HG02840 (cell line): ENCODE measurements at regions not wholly inside any gene's neighbourhood (a gene's known extent, or its start where the extent isn't known, plus 50 kb on each side); places are given as distances from the start of the nearest gene placed in this dataset.

Experiments
- ATAC-seq: cut with Tn5 transposase; IDR thresholded peaks from one replicate; pipeline ENCODE4 v1.9.1; 2021; ENCODE audit warnings: mild to moderate bottlenecking, moderate library complexity, moderate number of reproducible peaks; ENCODE audit not compliant: unreplicated experiment, low FRiP score

- no peak for ATAC-seq
Observed at GRCh38 chr9:80885894-80886293, 803.5 kb downstream of the TLE1 start.

DNA sequence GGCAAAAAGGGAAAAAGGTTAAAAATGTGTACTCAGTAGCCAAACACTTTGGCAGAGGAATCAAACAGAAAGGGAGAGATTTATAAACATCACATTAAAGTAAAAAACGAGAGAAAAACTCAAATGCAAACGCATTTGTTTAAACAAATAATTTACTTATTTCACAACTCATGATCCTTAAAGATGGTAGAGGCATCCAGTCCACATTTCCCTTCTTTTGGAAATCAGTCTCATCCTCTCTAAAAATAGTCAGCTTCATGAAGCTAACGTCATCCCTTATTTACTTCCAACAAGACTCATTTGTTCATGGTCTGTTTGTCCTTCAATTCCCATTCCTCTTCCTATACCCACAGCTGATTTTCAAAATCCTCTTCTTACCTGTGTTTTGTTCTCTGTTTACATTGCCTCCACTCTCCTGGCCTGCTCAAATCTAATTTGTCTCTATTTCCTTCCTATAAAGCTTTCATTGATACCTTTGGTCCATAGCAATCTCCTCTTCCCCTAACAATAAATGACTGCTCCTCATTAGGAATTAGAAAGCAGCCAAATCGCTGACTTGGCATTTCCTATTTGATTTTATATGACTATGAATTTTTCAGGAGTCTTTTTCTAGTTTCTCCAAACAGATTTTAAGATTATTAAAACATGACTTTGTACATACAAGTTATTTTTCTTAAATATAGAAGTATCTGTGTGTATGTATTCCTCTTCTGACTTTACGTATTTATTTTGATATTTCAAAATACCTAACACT, 805.3 kb downstream of the TLE1 start:
- ATAC-seq: no peak

- ATAC-seq: no peak
Observed at GRCh38 chr9:80883426-80883825, 805.9 kb downstream of the TLE1 start.

- ATAC-seq: no peak
Observed at GRCh38 chr9:80881940-80882339, 807.4 kb downstream of the TLE1 start.

- no peak for ATAC-seq
Observed at GRCh38 chr9:80881320-80881719, 808.0 kb downstream of the TLE1 start.

DNA sequence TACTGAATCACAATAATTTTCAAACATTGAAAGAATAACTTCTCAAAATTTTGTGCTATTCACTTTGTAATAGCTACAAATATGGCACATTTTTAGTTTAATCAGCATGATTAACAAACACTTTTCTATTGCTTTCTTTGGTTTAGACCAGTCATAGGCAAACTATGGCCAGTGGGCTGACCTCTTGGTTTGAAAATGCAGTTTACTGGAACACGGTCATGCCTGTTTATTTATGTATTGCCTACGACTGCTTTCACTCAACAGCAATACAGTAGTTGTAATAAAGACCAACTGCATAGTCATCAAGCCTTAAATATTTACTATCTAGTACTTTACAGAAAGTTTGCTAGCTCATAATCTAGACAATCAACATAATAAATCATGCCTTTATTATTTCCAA, 810.8 kb downstream of the TLE1 start:
- ATAC-seq: no peak

DNA sequence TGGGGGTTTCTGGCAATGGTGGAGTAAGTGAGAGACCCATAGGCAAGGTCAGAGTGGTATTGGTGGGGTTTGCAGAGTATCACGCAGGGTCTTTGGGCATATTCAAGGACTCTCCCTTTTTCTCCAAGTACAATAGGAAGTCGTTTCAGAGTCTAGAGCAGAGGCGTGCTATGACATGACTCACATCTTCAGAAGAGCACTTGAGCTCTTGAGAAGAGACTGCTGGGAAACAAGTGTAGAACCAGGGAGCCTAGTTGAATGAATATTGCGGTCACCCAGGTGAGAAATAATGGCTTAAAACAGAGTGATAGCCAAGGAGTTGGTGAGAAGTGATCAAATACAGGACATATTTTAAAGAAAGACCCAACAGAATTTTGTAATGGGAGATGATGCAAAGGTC, 813.4 kb downstream of the TLE1 start:
- no peak for ATAC-seq

- no peak for ATAC-seq
Observed at GRCh38 chr9:80874276-80874675, 815.1 kb downstream of the TLE1 start.

GRCh38 chr9:80873861-80874260, 815.5 kb downstream of the TLE1 start:
- ATAC-seq: no peak

DNA sequence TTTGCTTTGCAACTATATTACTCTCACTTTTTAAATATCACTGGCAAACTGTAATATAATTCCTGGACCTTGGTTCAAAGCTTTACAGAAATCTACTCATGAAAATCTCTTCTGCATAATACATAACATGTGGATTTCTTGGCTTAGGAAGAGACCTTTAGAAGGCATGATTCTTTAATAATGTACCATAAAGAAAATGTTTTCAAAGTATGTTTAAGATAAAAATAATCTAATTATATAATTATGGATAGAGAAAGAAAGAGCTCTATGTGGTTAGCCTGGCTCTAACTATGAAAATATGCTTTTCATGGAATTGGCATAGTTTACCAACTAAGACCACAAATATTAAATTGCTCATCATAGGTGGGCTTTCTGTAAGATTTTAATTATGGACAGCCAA, 817.8 kb downstream of the TLE1 start:
- ATAC-seq: no peak

- ATAC-seq: no peak
Observed at GRCh38 chr9:80867731-80868130, 821.6 kb downstream of the TLE1 start.

DNA sequence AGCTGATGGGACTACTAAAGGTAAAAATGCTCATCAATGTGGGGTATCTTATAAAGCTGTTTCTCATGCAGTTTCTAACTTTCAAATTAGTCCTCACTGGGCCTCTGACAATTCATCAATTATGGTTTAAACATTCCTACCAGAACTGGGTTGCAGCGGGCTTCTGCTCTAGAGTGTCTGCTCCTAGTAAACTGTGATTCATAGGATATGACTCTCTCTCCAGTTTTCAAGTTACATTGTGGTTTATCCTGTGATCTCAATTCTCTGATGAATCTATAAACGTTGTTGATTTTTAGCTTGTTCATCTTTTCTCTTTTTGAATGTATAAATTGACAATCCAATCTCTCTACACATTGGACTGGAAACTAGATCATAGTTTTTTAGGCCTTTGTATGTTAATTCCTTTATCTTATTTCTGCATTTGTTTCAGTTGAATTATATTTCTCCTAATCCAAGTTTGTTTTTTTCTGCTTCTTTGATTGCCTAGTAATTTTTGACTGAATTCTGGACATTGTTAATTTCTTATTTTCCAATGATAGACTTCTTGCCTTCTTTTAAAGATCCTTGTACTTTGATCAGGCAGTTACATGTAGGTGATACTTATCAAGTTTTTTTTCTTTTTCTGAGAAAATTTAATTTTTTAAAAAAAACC, 822.6 kb downstream of the TLE1 start:
- ATAC-seq: no peak

- ATAC-seq: no peak
Observed at GRCh38 chr9:80866121-80866520, 823.2 kb downstream of the TLE1 start.

DNA sequence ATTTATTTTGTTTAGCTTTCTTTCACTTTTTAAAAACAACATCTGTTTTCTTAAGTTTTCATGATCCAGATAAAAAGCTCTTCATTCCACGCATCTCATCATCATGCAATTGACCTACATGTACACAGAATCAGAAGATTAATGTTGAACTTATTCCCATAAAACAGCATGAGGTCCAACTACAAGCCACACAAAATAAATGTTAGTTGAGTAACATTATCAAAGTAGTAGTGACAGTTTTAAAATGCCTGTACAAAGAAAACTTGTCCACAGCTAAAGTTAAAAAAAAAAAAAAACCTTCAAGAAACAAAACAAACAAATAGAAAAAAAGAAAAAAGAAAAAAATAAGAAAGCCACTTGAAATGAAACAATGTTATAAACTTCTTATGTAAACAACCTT, 846.3 kb downstream of the TLE1 start:
- ATAC-seq: no peak

- ATAC-seq: no peak
Observed at GRCh38 chr9:80842389-80842788, 847.0 kb downstream of the TLE1 start.

DNA sequence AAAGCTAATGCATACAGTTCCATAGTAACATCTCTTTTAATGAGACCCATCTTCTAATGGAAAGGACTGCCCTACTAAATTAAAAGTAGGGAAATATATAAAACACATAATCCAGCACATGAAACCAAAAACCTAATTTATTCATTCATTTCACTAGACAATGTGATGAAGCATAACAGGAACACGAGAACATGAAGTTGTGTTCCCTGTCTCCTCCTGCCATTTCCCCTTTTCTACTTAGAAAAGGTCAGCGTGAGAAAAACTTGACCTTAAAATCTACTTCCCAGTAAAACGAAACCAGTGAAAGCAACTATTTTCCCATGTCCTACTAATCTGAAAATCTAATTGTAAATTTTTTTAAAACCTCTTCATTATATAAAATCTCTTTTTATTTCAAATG, 847.5 kb downstream of the TLE1 start:
- ATAC-seq: no peak

- ATAC-seq: no peak
Observed at GRCh38 chr9:80839821-80840675, 849.3 kb downstream of the TLE1 start.

GRCh38 chr9:80836013-80836412, 853.3 kb downstream of the TLE1 start:
- no peak for ATAC-seq

- no peak for ATAC-seq
Observed at GRCh38 chr9:80831751-80832150, 857.6 kb downstream of the TLE1 start.

GRCh38 chr9:80811656-80812055, 877.7 kb downstream of the TLE1 start:
- ATAC-seq: no peak

DNA sequence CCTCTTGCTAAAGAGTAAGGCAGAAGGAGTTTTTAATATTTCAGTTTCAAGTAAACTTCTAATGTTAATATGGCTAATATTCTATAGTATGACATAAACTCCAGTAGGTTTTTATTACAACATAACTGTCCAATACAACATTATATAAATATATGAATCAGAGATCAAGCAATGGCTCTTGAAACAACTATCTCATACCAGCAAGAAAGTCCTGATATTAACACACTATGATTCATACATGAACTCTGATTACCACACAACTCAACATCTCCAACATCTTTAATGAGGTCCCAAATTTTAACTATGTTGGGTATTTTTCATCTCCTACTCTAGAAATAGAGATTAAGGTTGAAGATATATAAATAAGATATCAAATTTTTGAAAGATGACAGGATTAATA, 878.3 kb downstream of the TLE1 start:
- no peak for ATAC-seq
